Skeletal muscle satellite cell (primary cell): ENCODE measurements at regions not wholly inside any gene's neighbourhood (a gene's known extent, or its start where the extent isn't known, plus 50 kb on each side); places are given as distances from the start of the nearest gene placed in this dataset.

Source experiments
- H3K27me3 ChIP-seq: 2 replicates; pipeline ENCODE4 v1.7.0; 2013; ENCODE audit warnings: low read length; ENCODE audit not compliant: control insufficient read depth, insufficient read depth
- H3K36me3 ChIP-seq: 2 replicates; pipeline ENCODE4 v1.7.0; 2013; ENCODE audit warnings: mild to moderate bottlenecking, control low read depth, low read length; ENCODE audit not compliant: insufficient read depth
- H3K4me1 ChIP-seq: 2 replicates; pipeline ENCODE4 v1.7.0; 2013; ENCODE audit warnings: low read length; ENCODE audit not compliant: control insufficient read depth, insufficient read depth
- H3K4me2 ChIP-seq: 2 replicates; pipeline ENCODE4 v1.7.0; 2013; ENCODE audit warnings: mild to moderate bottlenecking, low read length
- H3K4me3 ChIP-seq: 2 replicates; pipeline ENCODE4 v1.7.0; 2013; ENCODE audit warnings: low read length
- H3K9ac ChIP-seq: 2 replicates; pipeline ENCODE4 v1.7.0; 2013; ENCODE audit warnings: mild to moderate bottlenecking, low read depth, low read length, moderate library complexity
- H3K9me3 ChIP-seq: replicated peaks from 2 replicates; pipeline ENCODE4 v1.7.0; 2013; ENCODE audit warnings: mild to moderate bottlenecking, control low read depth, low read length

DNA sequence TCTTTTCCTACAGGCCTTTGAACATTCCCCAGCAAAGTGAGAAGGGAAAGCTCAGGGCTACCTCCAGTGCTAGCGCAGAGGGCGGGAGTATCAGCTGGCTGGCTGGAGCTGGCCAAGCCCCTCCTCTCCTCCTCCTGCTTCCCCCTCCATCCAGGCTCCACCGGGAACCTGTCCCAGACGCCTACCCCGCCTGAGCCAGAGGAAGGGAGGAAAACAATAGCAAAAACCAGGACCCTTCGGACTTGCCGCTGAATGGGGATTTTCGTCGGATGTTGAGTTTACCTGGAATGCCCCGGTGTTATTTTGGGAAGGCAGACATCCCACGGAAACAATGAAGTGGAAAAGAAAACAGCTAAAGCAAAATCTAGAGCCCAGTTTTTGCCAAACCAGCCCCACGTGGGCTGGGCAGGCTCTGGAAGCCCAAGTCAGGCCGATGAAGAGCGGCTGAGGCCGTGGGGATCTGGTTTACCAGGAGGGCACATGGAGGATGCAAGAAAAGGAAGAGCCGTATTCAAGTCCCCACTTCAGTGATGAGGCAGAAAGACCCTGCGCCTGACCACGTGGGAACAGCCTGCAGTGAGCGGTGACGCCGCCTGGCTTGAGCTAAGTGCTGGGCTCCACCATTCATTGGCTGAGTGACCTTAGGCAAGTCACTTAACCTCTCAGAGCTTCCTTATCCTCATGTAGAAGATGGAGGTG, 100.4 kb upstream of the LCLAT1 start:
- no peak overlapping the region for H3K9ac ChIP-seq
- H3K27me3 ChIP-seq = no peaks in the 10 kb centered on the region

DNA sequence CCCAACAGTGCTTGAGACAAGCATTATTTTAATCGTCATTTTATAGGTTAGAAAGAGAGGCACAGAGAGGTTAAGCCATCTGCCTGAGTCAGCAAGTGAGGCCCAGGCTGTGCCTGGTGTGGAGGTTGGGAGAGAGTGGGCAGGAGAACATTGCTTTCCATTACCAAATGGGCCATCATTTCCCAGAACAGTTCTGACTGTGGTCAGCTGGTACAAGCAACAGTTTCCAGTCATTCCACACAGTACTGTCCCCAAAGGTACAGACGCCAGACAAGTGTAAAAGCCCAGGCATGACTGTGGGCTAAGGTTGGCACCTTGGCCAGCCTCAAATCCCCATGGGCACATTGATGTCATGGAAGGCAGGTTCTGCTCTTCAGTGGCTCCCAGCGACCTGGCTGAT, 98.2 kb upstream of the LCLAT1 start:
- H3K4me2 ChIP-seq = no peak overlapping the region
- no peaks in the 10 kb centered on the region for H3K27me3 ChIP-seq
- H3K9ac ChIP-seq = no peak overlapping the region
- no peak overlapping the region for H3K4me3 ChIP-seq
- no peaks in the 10 kb centered on the region for H3K4me1 ChIP-seq
- H3K9me3 ChIP-seq = no peaks in the 10 kb centered on the region
- no peaks in the 10 kb centered on the region for H3K36me3 ChIP-seq

More for the DNA sequence above, 100.4 kb upstream of the LCLAT1 start:
- H3K36me3 ChIP-seq = no peaks in the 10 kb centered on the region
- no peak overlapping the region for H3K4me3 ChIP-seq
- no peaks in the 10 kb centered on the region for H3K9me3 ChIP-seq
- H3K4me2 ChIP-seq = peak overlapping the region; percentile 39
- H3K4me1 ChIP-seq = no peaks in the 10 kb centered on the region

DNA sequence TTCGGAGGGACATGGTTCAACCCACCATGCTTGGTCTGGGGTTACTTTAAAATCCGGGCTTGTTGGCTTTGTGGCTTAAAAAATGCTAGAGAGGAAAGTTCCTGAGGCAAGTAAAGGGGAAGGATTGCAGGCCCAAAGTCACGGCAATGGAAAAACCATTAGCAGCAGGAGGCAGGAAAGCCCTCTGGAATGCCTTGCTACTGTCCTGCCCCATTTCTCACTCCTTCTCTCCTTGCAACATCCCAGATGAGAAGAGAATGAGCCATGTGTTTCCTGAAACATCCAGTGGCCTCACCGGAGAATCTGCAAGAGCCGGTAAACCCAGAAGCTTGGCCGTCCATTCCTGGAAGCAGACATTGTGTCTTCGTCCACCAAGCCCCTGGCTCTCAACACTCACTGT, 97.4 kb upstream of the LCLAT1 start:
- Histone ChIP-seq H3K4me1 (no peaks in the 10 kb centered on the region), H3K36me3 (no peaks in the 10 kb centered on the region), H3K27me3 (no peaks in the 10 kb centered on the region), H3K4me3 (no peak overlapping the region), H3K9ac (no peak overlapping the region), H3K4me2 (no peak overlapping the region), H3K9me3 (no peaks in the 10 kb centered on the region)

DNA sequence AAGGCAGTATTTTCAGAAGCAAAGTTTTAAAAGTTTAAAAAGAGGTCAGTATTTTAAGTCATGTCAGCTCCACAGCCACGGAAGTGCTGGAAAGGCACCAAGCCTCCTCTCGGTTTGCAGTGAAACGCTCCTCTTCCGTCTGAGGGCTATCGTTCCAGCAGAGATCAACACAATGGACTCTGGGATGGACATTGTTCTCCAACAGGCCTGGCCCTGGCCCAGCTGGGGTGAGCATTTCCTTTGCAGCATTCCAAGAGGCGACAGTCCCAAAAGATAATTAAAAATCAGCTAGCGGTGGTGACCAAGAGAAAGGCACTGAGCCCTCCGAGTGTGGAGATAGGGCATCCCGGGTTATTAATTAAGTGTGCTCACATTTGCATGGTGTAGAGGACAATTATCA, 95.9 kb upstream of the LCLAT1 start:
- Histone ChIP-seq H3K4me2 (no peak overlapping the region), H3K9me3 (no peaks in the 10 kb centered on the region), H3K27me3 (no peaks in the 10 kb centered on the region)

DNA sequence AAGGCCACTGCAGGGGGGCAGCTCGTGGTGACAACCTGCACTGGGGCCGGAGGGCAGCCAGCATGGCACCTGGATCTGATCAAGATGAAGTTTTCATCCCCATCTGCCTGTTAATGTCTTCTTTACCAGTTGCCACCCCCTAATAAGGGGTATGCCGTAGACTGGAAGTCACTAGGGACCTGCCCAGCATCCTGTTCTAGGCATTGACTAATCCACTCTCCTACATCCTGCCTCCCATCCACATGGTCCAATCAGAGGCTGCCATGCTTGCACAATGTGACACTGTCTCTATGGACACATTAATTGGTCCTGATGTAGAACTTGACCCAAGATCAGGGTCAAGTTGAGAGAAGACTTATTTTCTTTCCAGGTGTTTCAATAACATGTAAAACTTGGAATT, 95.1 kb upstream of the LCLAT1 start:
- Histone ChIP-seq H3K27me3 (no peaks in the 10 kb centered on the region), H3K9me3 (no peaks in the 10 kb centered on the region), H3K9ac (no peak overlapping the region), H3K4me3 (no peak overlapping the region), H3K4me1 (no peaks in the 10 kb centered on the region), H3K4me2 (no peak overlapping the region), H3K36me3 (no peaks in the 10 kb centered on the region)

More for the DNA sequence above, 95.9 kb upstream of the LCLAT1 start:
- H3K9ac ChIP-seq = no peak overlapping the region
- H3K36me3 ChIP-seq = no peaks in the 10 kb centered on the region
- H3K4me1 ChIP-seq = no peaks in the 10 kb centered on the region
- no peak overlapping the region for H3K4me3 ChIP-seq

DNA sequence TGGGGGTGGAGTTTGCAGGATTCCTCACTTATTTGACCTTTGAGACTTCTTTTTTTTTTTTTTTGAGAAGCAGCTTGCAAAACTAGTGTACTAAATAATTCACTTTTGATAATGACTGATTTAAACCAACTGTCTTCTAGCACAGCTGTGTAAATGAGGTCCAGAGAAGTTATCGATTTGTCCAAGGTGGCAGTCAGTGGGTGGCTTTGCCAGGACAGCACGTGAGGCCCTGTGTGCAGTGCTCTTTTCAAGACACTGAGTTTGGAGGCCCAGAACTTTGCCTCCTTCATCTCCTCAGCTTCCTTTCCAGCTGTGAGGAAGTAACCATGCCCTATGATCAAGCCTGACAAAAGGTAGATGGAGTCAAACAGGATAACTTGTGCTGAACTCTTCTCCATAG, 92.9 kb upstream of the LCLAT1 start:
- Histone ChIP-seq H3K4me2 (no peak overlapping the region), H3K36me3 (no peaks in the 10 kb centered on the region), H3K4me3 (no peak overlapping the region), H3K9ac (no peak overlapping the region), H3K4me1 (no peaks in the 10 kb centered on the region), H3K27me3 (no peaks in the 10 kb centered on the region), H3K9me3 (no peaks in the 10 kb centered on the region)

DNA sequence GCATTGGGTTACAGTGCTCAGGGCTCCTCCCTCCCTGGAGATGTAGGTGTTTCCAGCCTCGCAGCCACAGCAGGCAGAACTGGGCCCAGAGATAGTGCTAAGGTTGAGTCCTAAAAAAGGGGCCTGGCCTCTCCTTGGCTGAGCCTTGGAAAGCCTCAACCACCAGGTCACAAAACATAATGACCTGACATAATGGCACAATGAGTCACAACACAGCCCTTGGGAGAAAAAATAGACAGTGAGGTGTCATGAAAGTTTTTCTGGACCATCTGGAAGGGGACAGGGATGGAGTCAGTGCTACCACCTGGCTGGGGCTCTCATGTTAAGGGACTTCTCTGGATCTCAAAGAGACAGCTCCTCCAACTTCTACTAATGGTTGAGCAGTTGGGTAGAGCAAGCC, 92.4 kb upstream of the LCLAT1 start:
- Histone ChIP-seq H3K36me3 (no peaks in the 10 kb centered on the region), H3K4me1 (no peaks in the 10 kb centered on the region), H3K9ac (no peak overlapping the region), H3K4me2 (no peak overlapping the region), H3K27me3 (no peaks in the 10 kb centered on the region), H3K9me3 (no peaks in the 10 kb centered on the region), H3K4me3 (no peak overlapping the region)

DNA sequence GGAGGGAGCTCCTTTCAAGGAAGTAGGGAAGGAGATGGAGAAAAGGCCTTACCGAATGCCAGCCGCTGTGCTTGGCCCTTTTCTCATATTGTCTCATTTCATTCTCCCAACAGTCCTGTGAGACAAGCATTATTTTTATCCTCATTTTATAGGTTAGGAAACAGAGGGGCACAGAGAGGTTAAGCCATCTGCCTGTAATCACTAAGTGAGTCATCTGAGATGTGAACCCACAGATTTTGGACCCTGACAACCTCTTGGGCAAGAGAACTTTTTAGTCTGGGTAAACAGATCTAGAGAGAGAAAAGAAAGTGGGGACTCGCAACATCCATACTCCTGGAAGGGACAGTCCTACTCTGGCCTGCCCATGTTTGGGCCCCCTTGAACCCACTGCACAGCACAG, 91.7 kb upstream of the LCLAT1 start:
- Histone ChIP-seq H3K27me3 (no peaks in the 10 kb centered on the region), H3K4me3 (no peak overlapping the region), H3K4me2 (no peak overlapping the region), H3K9ac (no peak overlapping the region), H3K36me3 (no peaks in the 10 kb centered on the region), H3K9me3 (no peaks in the 10 kb centered on the region), H3K4me1 (no peaks in the 10 kb centered on the region)

DNA sequence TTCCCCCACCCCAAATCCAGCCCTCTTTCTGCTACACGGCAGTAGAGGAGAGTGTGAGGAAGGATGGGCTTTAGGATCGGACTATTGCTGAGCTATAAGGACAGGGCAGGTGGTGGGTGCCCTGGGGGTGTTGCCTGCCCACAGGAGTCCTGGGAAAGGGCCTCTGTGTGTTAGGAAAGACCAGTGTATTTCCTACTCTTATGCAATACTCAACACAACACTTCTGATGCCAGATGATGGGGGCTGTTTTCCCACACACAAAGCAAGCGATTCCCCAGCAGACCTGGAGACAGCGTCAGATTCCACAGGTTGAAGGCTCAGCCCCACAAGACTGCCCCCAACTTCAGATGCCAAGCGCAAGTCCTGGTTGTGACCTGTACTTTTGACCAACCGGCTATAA, 91.0 kb upstream of the LCLAT1 start:
- H3K27me3 ChIP-seq = no peaks in the 10 kb centered on the region
- no peak overlapping the region for H3K4me2 ChIP-seq
- no peak overlapping the region for H3K4me3 ChIP-seq
- H3K4me1 ChIP-seq = no peaks in the 10 kb centered on the region
- no peaks in the 10 kb centered on the region for H3K9me3 ChIP-seq
- no peaks in the 10 kb centered on the region for H3K36me3 ChIP-seq
- no peak overlapping the region for H3K9ac ChIP-seq

DNA sequence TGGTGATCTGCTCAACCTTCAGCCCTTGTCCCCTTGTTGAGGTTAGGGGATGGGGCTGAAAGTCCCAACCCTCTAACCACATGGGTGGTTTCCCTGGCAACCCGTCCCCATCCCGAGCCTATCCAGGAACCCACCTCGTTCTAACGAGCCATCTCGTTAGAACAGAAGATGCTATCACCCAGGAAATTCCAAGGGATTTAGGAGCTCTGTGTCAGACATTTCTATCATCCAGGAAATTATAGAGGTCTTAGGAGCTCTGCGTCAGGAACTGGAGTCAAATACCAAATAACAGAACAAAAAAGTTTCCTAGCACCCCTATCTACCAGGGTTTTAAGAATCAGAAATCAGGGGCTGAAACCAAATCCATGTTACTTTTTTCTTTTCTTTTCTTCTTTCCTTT, 90.3 kb upstream of the LCLAT1 start:
- Histone ChIP-seq H3K9ac (no peak overlapping the region), H3K4me2 (no peak overlapping the region), H3K36me3 (no peaks in the 10 kb centered on the region), H3K4me3 (no peak overlapping the region), H3K9me3 (no peaks in the 10 kb centered on the region), H3K4me1 (peaks cover 3% of the 10 kb centered on the region), H3K27me3 (no peaks in the 10 kb centered on the region)

DNA sequence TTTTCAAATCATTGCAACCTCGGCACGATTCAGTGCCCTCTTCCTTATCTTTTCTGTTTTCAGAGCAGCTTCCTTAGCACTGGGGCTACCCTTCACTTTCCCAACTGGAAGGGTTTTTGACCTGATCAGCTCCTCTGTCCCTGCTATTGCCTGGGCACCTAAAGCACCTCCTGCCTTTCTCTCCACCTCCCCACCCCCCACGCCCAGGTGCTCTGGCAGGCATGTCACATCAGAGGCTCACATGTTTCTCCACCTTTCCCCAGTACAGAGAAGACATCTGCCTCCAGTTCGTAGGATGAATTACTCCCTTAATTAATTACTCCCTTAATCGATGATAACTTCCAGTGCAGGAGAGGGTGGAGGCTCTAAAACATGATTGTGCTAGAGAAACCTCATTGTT, 88.7 kb upstream of the LCLAT1 start:
- Histone ChIP-seq H3K9me3 (no peaks in the 10 kb centered on the region), H3K4me3 (no peak overlapping the region), H3K4me2 (no peak overlapping the region), H3K4me1 (peaks cover 19% of the 10 kb centered on the region), H3K36me3 (no peaks in the 10 kb centered on the region), H3K27me3 (no peaks in the 10 kb centered on the region), H3K9ac (no peak overlapping the region)

DNA sequence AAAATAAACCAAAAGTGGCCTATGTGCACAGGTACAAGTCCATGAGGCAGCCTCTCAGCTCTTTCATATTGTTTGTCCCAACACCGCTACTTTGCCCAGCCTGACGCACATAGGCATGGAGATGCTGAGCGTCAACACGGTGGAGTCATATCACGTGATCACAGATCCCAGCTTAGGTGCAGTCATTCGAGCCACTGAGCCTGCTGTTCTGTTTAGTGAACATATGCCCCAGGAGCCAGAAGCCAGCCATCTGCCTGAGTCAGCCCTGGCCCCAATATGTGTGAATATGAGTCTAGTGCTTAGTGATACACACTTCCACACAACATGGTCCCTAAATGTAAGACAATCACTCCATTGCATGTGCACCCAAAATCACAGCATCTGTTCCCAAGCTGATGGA, 88.2 kb upstream of the LCLAT1 start:
- H3K4me2 ChIP-seq = no peak overlapping the region
- no peak overlapping the region for H3K9ac ChIP-seq
- no peaks in the 10 kb centered on the region for H3K36me3 ChIP-seq
- H3K9me3 ChIP-seq = no peaks in the 10 kb centered on the region
- peaks cover 21% of the 10 kb centered on the region for H3K4me1 ChIP-seq
- H3K4me3 ChIP-seq = no peak overlapping the region
- no peaks in the 10 kb centered on the region for H3K27me3 ChIP-seq
